IPS-18c (cell line): ENCODE measurements at regions not wholly inside any gene's neighbourhood (a gene's known extent, or its start where the extent isn't known, plus 50 kb on each side); places are given as distances from the start of the nearest gene placed in this dataset.

Source experiments
- H3K4me3 ChIP-seq: 2 replicates; pipeline ENCODE4 v1.7.0; 2013; ENCODE audit warnings: low read depth, mild to moderate bottlenecking, low read length, moderate library complexity; ENCODE audit not compliant: insufficient read depth
- H3K9me3 ChIP-seq: one replicate; pipeline ENCODE4 v1.6.1; 2013; ENCODE audit warnings: mild to moderate bottlenecking, low read length, moderate library complexity; ENCODE audit not compliant: control insufficient read depth, insufficient read depth

- no peaks in the 10 kb centered on the region for H3K9me3 ChIP-seq
- H3K4me3 ChIP-seq = no peak overlapping the region
These were observed 75.6 kb upstream of the NOCT start for GRCh38 chr4:138939960-138940359.

GRCh38 chr4:138938366-138938690 lies 77.3 kb upstream of the NOCT start:
- Histone ChIP-seq H3K9me3 (no peaks in the 10 kb centered on the region), H3K4me3 (no peak overlapping the region)

GRCh38 chr4:138935135-138935807 lies 80.3 kb upstream of the NOCT start:
- Histone ChIP-seq H3K4me3 (no peak overlapping the region), H3K9me3 (no peaks in the 10 kb centered on the region)

- Histone ChIP-seq H3K4me3 (no peak overlapping the region), H3K9me3 (no peaks in the 10 kb centered on the region)
These were observed 88.5 kb upstream of the NOCT start for GRCh38 chr4:138927072-138927471.

- Histone ChIP-seq H3K9me3 (no peaks in the 10 kb centered on the region), H3K4me3 (no peak overlapping the region)
These were observed 90.1 kb upstream of the NOCT start for GRCh38 chr4:138925495-138925894.

GRCh38 chr4:138919094-138919936 lies 96.3 kb upstream of the NOCT start:
- H3K9me3 ChIP-seq = no peaks in the 10 kb centered on the region
- no peak overlapping the region for H3K4me3 ChIP-seq

GRCh38 chr4:138918169-138918869 lies 97.3 kb upstream of the NOCT start:
- H3K9me3 ChIP-seq = no peaks in the 10 kb centered on the region
- H3K4me3 ChIP-seq = no peak overlapping the region

GRCh38 chr4:138916763-138917162 lies 98.8 kb upstream of the NOCT start:
- no peaks in the 10 kb centered on the region for H3K9me3 ChIP-seq
- H3K4me3 ChIP-seq = no peak overlapping the region

- Histone ChIP-seq H3K4me3 (no peak overlapping the region), H3K9me3 (no peaks in the 10 kb centered on the region)
These were observed 99.8 kb upstream of the NOCT start for GRCh38 chr4:138915756-138916155.

GRCh38 chr4:138912704-138913340 lies 102.8 kb upstream of the NOCT start:
- no peaks in the 10 kb centered on the region for H3K9me3 ChIP-seq
- H3K4me3 ChIP-seq = no peak overlapping the region

GRCh38 chr4:138911909-138912703 lies 103.5 kb upstream of the NOCT start:
- H3K4me3 ChIP-seq = no peak overlapping the region
- no peaks in the 10 kb centered on the region for H3K9me3 ChIP-seq

GRCh38 chr4:138910914-138911336 lies 104.7 kb upstream of the NOCT start:
- Histone ChIP-seq H3K9me3 (no peaks in the 10 kb centered on the region), H3K4me3 (no peak overlapping the region)

- no peak overlapping the region for H3K4me3 ChIP-seq
- H3K9me3 ChIP-seq = no peaks in the 10 kb centered on the region
These were observed 105.2 kb upstream of the NOCT start for GRCh38 chr4:138910195-138910913.

- no peak overlapping the region for H3K4me3 ChIP-seq
These were observed 106.0 kb upstream of the NOCT start for GRCh38 chr4:138909587-138909986.

GRCh38 chr4:138908134-138908533 lies 107.4 kb upstream of the NOCT start:
- H3K4me3 ChIP-seq = no peak overlapping the region
- no peaks in the 10 kb centered on the region for H3K9me3 ChIP-seq

More at GRCh38 chr4:138909587-138909986, 106.0 kb upstream of the NOCT start:
- H3K9me3 ChIP-seq = no peaks in the 10 kb centered on the region

GRCh38 chr4:138907174-138907573 lies 108.4 kb upstream of the NOCT start:
- Histone ChIP-seq H3K9me3 (no peaks in the 10 kb centered on the region), H3K4me3 (no peak overlapping the region)
